ENCODE measurements at regions not wholly inside any gene's neighbourhood (a gene's known extent, or its start where the extent isn't known, plus 50 kb on each side); places are given as distances from the start of the nearest gene placed in this dataset.

DNA sequence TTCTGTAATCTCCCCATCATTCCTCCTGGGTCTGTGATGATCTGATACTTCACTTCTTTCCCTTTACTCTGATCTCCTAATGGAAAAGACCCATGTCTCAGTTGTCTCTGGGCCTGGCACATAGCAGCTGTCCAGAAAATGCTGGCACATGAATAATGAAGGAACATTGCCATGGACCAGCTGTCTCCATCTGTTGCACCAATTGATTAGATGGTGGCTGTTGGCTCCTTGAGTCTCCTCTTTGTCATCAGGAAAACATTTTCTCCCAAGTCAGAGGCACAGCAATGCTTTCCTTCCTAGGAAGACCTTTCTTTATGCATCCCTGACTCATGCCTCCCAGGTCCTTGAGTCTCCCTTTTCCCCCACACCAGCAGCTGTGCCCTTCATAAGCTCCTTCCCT is 286.2 kb upstream of the CXCR4 start:
- DNase-seq (ENCODE audit: low spot score), result no peak

DNA sequence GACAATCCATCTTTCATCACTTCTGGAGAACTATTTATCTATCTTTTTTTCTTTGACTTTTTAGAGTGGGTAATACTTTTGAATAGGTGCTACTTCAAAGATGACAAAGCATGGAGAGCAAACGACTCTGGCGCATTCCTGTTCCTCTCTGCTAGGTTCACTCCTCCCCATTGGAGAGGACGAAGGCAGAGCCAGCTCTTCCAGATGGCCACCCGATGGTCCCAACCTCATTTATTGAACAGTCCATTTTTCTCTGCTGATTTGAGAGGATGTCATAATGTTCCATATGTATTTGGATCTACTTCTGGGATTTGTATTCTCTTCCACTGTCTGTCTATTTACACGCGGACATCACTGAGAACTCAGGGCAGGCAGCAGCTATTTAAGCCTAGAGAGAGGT is 284.3 kb upstream of the CXCR4 start:
- no peak for DNase-seq (ENCODE audit: low spot score)

DNA sequence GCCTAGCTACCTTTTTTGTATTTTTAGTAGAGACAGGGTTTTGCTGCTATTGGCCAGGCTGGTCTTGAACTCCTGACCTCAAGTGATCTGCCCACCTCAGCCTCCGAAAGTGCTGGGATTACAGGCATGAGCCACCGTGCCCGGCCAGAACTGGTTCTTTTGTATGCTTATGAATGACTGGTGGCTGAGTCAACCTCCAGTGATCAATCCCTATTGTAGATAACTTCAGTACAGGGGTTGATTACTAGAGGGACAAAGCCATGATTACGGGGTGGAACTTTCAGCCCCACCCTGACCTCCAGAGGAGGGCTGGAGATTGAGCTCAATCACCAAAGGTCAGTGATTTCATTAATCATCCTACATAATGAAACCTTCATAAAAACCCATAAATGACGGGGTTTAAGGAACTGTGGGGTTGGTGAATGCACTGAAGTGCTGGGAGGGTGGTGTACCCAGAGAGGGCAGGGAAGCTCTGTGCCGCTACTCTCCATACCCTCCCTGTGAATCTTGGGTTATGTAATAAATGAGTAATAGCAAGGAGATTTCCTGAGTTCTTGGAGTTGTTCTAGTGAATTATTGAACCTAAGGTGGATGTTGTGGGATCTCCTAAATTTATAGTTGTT is 281.8 kb upstream of the CXCR4 start:
- DNase-seq (ENCODE audit: low spot score), result no peak

DNA sequence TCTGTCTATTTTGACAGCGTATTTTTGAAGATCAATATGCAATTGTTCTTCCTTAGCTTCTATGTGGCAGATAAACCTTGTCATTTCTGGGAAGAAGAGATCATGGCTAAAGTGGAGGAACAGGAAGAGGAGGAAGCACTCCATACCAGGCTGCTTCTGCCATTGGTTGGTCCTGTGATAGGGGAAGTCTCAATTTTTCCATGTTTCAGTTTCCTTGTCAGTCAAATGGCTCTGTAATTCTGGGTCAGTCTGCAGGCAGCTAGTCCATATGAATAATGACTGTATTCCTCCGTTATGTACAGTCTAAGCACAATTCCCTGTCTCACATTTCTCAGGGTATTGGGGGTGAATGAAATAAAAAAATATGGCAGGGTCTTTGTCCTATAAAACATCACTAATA is 277.6 kb upstream of the CXCR4 start:
- DNase-seq (ENCODE audit: low spot score), result no peak

DNA sequence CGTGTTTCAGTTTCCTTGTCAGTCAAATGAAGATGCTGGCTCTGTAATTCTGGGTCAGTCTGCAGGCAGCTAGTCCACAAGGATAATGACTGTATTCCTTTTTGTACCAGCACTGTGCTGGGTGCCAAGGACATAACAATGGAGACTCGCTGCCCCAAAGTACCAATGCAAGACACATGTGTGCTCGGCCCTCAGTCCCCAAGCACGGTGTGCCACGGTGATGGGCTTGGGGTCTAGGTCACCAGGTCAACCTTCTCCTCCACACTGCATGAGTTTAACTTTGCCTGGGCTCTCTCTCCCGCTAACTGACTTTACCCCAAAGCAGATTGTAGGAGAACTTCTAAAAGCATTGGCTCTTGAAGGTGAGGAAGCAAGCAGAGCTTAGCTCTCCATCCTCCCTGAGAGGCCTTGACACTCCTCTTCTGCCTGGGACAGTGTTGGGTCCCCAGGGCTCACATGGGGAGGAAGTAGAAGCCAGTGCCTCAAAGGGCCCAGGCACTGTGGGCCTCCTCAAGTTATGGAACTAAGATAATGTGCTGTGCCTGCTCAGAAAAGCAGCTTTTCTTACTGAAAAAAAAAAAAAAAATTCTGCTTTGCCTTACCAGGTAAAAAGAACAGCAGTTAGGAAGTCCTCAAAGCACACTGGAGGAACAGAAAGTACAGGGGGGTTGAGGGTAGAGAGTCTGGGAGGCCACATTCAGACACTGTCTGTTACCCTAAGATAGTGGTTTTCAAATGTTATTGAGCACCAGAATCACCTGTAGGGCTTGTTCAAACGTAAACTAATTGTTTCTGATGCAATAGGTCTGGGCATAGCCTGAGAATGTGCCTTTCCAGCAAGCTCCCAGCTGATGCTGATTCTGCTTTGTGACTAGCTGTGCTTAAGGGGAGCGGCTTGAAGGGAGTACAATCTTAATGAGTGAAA is 276.4 kb upstream of the CXCR4 start:
- no peak for DNase-seq (ENCODE audit: low spot score)

DNA sequence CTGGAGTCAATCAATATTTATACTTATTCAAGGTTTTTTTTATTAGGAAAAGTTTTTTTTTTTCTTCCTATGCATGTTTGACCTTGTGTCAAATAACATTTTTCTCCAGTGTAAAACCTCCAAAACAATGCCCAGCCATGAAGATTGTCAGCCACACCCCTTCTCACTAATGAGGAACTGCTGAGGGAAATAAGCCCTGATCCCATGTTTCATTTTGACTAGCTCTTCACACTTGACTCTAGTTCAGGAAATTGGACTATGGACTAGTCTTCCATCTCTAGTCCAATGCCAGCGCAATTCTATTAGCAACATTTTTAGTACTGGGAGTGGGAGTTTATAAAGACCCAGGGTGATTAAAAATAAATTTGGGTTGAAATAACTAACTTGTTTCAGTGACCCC is 275.6 kb upstream of the CXCR4 start:
- no peak for DNase-seq (ENCODE audit: low spot score)

DNA sequence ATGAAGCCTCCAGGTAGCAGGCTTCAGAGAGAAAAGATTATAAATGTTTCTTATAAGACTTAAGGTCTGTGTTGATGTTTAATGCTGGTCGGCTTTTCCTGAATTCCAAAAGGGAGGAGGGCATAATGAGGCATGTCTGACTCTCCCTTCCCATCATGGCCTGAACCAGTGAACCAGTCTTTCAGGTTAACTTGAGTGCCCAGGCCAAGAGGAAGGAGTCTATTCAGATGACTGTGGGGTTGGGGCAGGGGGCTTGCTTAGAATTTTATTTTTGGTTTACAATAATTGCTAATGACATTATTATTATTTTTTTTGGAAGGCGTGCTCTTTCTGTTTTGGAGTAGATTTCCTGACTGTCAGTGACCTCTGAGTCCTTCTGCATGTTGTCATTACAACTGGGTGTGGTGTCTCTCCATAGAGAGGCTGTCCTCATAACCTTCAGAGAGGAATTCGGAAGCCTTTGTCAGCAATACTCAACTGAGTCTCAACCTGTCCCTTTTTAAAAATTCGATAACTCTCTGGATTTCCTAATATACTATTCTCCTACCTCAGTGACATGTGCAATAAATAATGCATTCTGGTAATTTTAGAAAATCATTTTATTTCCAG is 275.1 kb upstream of the CXCR4 start:
- no peak for DNase-seq (ENCODE audit: low spot score)

DNA sequence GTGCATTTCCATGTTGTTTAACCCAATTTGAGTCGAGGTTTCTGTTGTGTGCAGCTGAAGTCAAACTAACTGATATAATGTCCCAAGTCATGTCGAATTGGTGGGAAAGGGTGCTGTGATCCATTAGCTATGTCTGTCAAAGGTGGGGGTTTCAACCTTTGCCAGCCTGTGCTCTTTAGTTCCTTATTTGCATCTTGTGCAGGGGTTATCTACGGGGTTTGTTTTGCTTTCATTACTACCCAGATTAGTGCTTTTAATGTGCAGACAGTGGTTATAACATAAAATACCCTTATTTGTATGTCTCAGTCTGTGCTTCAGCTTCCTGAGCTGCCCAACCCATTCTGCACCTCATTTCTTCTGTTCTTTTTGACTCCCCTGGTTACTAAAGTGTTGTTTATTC is 271.9 kb upstream of the CXCR4 start:
- DNase-seq (ENCODE audit: low spot score), result no peak

DNA sequence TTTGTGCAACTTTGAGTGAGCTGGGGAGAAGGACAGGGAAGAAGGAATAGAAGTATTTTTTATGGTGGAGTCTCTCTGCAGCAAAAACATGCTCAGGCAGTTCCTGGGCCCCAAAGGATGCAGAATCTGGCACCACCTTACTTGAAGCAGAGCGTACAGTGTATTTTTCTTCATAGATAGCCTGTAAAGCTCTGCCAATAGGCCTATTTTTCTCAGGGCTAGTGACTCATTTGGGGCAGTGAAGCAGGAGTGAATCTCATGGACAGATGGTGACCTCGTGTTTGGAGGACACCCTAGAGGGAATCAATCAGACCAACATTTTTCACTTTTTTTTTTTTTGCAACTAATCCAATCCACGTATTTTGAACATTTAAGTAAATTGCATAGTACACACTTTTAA is 268.1 kb upstream of the CXCR4 start:
- DNase-seq (ENCODE audit: low spot score), result no peak

DNA sequence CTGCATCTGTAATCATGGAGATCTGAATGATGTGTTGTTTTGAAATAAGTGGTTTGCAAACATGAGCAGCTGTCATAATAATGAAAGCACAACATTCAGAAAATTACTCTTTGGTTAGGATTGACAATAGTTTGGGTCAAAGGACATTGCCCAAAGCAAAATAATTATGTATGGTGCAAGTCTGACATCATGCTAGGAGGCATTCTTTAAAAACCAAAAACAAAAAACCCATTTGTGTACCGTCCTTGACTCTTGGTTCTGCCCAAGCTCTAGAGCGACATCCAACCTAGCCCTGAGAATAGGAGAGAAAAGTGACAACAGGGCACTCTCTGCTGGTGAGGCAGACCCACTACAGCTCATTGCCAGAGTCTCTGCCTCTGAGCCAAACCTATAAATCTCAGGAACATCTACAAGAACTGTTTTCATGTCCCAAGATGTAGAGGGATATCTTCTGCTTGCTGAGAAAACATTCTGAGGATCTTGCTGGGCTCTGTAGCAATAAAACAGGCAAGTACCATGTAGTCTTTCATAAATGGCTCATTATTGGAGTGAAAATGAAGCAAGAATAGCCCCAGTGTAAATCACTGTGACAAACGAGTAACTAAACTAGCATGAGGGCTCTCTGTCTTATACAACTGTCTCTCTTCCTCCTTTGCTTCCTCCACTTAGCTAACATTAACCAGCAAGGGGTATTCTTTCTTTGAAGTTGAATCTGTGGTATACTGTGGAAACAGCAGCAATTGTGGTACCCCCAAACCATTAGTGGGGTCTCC is 266.8 kb upstream of the CXCR4 start:
- DNase-seq (ENCODE audit: low spot score), result peak; percentile 64

DNA sequence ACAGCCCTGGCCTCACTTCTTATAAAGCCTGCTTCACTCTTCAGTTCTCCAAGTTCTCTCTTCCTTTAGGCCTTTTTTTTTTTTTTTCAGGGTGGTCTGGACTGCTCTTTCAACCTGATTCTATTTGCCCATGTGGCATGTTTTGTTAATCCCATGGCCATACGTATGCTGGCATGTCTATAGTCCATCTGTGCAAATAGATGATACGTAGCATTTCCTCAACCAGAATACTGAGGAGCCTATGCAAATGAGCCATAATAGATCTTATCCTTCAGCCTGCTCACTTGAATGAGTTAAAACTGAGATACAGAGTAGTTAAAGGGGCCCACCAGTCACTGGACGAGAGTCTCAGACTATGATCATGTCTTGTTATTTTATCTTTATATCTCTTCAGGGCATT is 265.2 kb upstream of the CXCR4 start:
- DNase-seq (ENCODE audit: low spot score), result no peak

DNA sequence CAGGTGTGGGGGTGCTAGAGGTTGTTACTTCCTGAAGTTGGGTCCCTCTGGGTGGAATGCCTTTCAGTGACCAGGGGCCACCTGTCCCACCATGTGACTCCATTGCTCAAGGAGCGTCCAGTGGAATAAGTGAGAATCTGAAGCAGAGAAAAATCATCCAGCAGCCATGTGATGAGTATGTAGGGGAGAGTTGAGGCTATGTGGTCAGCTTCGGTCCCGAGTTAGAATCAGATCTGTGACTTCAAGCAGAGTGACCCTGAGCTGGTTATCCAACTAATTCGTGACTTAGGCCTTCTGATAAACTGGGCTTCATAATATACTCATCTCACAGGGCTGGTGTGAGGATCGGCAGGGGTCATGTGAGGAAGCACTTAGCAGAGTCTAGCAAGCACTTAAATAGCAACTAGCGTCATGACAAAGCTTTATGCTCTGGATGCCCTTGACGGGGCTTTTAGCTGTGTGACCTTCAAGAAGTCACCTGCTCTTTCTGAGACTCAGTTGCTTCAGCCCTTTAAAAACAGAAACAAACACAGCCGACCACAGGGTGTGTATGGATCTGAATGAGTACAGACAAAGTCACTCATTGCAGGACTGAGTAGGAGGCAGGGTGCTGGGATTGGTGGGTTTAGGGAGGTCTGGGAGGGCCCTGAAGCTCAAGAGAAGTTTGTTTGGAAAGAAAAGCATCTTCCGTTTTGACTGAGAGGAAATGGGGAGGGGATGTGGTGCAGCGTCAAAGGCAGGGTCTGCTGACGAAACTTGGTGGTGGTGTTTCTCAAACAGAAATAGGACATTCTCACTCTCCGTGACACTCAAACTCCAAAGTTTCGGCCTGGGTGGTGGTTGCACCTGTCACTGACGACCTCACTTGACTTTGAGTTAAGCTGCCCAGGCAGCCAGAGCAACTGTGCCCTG is 264.0 kb upstream of the CXCR4 start:
- DNase-seq (ENCODE audit: low spot score), result no peak

DNA sequence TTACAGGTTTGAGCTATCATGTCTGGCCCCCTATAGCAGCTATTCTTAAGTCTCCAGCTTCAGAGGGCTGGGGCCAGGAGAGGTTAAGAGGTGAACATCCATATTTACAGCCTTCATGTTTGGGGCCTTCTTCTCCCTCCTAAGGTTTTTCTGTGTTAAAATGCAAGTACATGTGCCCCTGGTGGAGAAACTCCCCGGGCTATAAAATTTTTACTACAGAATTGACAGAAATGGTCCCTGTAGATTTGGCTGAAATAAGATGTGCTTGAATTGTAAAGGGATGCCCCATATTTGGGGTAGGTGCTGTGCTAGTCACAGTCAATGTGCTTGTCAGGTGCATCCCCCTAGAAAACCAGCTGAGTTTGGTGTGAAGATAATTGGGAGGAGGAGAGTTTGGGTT is 263.3 kb upstream of the CXCR4 start:
- DNase-seq (ENCODE audit: low spot score), result no peak

DNA sequence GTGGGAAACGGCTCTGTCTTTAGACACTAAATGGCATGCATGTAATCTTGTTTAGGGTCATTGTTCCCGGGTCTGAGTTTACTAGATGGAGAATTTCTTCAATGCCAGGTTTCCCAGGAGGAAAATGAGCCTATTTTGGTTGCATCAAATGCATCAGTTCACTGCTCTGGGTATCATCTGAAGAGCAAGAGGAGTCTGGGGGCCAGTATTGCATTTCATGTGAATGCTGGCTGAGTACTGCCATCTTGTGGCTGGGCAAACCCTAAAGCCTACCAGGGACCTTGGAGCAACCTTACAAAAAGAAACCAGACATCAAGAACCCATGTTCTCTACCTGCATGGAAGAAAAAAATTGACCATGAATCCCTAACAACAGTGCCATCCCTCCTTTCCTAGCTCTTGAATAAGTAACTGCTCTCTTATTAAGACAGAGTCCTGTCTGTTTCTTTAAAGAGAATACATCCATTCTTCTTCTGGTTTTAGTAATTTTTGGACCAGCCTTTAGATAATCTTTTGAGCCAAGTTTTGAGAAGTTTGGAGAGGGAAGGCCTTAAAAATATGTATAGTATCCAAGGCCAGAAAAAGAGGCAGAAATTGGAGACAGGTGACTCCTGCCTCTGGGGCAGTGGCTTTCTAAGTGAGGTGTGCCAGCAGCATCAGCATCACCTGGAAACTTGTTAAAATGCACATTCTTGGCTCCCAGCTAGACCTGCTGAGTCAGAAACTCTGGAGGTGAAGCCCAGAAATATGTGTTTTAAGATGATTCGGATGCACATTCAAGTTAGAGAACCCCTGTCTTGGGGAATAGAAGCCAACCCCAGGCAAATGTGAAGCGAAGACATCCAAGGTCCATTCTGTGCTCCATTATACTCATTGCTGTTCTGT is 261.0 kb upstream of the CXCR4 start:
- peak; percentile 12 for DNase-seq (ENCODE audit: low spot score)

DNA sequence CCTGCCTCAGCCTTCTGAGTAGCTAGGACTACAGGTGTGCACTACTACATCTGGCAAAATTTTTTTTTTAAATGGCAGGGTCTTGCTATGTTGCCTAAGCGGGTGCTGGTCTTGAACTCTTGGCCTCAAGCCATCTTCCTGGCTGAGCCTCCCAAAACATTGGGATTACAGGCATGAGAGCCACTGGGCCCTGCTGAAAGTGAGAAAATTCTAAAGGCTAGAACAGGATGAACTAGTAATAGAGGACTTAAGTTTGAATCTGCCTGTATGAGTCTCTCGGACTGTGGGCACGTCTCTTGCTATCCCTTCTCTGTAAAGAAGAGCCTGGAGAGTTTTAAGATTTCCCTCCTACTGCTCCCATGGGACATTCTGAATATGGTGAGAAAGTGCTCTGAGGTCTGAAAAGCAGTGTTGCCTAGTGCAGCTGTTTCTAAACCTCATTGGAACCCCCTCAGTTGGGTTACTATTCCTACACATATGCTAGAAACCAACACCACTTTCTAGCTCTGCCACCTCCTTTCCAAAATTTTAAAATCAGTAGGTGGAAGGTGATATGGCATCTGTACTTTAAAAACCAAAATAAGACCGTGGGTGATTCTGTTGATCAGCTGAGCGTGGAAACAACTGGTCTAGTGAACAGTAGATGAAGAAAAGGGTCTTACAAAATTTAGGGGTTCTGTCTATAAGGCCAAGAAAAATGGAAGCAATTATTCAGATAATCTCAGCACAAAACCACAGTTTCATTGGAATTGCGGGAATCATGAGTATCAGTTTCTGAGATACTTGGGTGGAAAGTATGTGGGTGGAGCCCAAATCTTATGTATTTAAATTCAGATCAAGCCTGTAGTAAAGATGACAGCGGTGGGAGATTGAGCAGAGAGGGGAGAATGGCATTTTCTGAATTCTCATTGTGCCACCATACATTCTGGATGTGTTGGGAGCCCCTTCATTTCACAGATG is 259.8 kb upstream of the CXCR4 start:
- DNase-seq (ENCODE audit: low spot score), result no peak

DNA sequence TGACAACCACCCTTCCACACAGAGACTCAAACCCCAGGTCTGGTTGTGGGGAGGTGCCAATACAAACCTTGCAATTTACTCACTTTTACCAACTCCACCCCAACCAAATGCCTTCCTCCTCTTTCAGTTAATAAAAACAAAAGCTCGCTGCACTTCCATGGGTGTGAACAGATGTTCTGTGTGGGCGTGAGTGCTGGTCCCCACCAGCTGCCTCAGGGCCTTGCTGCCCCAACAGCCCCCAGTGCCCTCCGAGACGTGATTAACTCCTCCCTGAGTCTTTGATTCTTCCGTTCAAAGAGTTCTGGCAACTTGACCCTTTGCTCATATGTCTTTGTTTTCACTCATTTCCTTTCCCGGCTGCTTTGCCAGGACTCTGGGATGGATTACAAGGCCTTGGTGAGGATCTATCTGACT is 258.9 kb upstream of the CXCR4 start:
- no peak for DNase-seq (ENCODE audit: low spot score)

DNA sequence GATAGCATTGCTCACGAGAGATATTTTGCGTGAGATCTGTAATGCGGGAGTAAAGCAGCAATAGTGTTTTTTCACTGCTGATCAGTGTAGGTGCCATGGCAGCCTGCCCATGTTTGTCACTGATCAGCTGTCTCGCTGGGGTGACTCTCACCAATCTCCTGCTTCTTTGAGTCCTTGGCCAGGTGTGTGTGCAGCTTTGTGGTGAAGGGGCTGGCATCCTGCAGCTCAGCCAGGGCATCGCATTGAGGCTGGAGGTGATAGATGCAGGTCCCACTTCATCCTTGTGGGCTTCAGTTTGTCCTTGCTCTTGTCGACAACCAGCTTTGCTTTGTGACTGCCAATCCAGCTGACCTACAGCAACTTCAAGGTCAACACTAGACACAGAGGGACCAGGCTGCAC is 258.3 kb upstream of the CXCR4 start:
- DNase-seq (ENCODE audit: low spot score), result no peak

DNA sequence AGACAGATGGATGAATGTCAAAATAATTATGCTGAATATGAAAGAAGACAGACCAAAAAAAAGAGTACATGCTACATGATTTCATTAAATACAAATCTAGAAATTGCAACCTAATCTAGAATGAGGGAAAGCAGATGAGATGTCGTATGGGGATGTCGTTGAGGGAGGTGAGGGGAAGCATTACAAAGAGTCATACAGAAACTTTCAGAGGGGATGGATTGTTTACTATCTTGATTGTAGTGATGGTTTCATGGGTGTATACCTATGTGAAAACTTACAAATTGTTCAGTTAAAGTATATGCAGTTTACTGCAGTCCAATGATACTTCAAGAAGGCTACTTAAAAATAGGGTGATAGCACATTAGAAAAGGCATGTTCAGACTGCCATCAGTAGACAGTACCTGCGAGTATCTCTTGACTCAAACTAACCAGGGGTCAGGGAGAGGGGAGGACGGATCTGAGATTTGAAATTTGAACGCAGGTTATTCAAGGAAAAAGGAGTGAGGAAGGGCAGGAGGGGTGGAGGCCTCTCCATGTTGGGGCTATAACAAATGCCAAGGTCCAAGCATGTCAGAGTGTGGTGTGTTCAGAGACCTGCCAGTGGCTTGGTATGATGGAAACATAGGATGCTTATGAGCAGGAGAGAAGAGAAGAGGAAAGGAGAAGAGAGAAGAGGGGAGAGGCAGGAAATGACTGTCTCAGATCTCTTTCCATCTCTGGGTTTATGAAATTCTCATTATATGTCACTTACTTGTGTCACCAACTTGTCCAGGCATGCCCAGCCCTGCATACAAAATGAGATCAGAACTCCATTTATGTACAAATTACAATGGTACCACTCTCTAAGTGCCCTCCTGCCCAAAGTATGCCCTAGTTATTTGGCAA is 257.3 kb upstream of the CXCR4 start:
- DNase-seq (ENCODE audit: low spot score), result no peak

All from COLO829 (cell line).